ENCODE measurements at regions not wholly inside any gene's neighbourhood (a gene's known extent, or its start where the extent isn't known, plus 50 kb on each side); places are given as distances from the start of the nearest gene placed in this dataset.

- no peak for TF ChIP-seq TAF1 (IDR thresholded peaks at IDR 0.05; ENCODE audit: borderline replicate concordance, low read depth, low read length)
- TF ChIP-seq CHD2 (IDR thresholded peaks at IDR 0.05; ENCODE audit: low read length, partially characterized antibody) = no peak
- TF ChIP-seq, protein P1, sequence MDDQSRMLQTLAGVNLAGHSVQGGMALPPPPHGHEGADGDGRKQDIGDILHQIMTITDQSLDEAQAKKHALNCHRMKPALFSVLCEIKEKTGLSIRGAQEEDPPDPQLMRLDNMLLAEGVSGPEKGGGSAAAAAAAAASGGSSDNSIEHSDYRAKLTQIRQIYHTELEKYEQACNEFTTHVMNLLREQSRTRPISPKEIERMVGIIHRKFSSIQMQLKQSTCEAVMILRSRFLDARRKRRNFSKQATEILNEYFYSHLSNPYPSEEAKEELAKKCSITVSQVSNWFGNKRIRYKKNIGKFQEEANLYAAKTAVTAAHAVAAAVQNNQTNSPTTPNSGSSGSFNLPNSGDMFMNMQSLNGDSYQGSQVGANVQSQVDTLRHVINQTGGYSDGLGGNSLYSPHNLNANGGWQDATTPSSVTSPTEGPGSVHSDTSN (IDR thresholded peaks at IDR 0.05) = no peak
- TF ChIP-seq MEF2A (IDR thresholded peaks at IDR 0.05; ENCODE audit: borderline replicate concordance, low read depth) = no peak
- TF ChIP-seq TEAD4 (IDR thresholded peaks at IDR 0.05; ENCODE audit: borderline replicate concordance, insufficient read depth) = no peak
- TF ChIP-seq USF2 (IDR thresholded peaks at IDR 0.05; ENCODE audit: borderline replicate concordance, low read depth, low read length) = no peak
- TF ChIP-seq NFIC (IDR thresholded peaks at IDR 0.05; ENCODE audit: borderline replicate concordance) = no peak
- no peak for TF ChIP-seq EP300 (IDR thresholded peaks at IDR 0.05; ENCODE audit: borderline replicate concordance in 1 of 2, low read depth in 1 of 2, low read length in 1 of 2)
- TF ChIP-seq, protein P2, sequence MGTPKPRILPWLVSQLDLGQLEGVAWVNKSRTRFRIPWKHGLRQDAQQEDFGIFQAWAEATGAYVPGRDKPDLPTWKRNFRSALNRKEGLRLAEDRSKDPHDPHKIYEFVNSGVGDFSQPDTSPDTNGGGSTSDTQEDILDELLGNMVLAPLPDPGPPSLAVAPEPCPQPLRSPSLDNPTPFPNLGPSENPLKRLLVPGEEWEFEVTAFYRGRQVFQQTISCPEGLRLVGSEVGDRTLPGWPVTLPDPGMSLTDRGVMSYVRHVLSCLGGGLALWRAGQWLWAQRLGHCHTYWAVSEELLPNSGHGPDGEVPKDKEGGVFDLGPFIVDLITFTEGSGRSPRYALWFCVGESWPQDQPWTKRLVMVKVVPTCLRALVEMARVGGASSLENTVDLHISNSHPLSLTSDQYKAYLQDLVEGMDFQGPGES (IDR thresholded peaks at IDR 0.05; ENCODE audit: low read depth, low read length) = no peak
- TF ChIP-seq, protein P3, sequence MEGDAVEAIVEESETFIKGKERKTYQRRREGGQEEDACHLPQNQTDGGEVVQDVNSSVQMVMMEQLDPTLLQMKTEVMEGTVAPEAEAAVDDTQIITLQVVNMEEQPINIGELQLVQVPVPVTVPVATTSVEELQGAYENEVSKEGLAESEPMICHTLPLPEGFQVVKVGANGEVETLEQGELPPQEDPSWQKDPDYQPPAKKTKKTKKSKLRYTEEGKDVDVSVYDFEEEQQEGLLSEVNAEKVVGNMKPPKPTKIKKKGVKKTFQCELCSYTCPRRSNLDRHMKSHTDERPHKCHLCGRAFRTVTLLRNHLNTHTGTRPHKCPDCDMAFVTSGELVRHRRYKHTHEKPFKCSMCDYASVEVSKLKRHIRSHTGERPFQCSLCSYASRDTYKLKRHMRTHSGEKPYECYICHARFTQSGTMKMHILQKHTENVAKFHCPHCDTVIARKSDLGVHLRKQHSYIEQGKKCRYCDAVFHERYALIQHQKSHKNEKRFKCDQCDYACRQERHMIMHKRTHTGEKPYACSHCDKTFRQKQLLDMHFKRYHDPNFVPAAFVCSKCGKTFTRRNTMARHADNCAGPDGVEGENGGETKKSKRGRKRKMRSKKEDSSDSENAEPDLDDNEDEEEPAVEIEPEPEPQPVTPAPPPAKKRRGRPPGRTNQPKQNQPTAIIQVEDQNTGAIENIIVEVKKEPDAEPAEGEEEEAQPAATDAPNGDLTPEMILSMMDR (IDR thresholded peaks at IDR 0.05) = no peak
- TF ChIP-seq TCF12 (IDR thresholded peaks at IDR 0.05) = no peak
- TF ChIP-seq MXI1 (IDR thresholded peaks at IDR 0.05; ENCODE audit: low read depth, low read length) = no peak
- 92% methylated on average over 10 of the region's 10 CpGs for WGBS (ENCODE audit: low lambda C conversion rate)
- H3K9ac ChIP-seq = no peak overlapping the region
- no peaks in the 10 kb centered on the region for H3K9me2 ChIP-seq
- H3K79me2 ChIP-seq (ENCODE audit: insufficient read depth) = no peaks in the 10 kb centered on the region
- no peak overlapping the region for H3K4me2 ChIP-seq
- H3K27ac ChIP-seq (ENCODE audit: low read depth in 2 of 2, low read length in 1 of 2) = no peak overlapping the region
- H3K27me3 ChIP-seq (ENCODE audit: insufficient read depth) = no peaks in the 10 kb centered on the region; the same call in 1 of the 2 replicates
- CTCF ChIA-PET = interaction anchor here (0.6 to 1.9 kb wide), 2 partner anchors 10 to 128 kb away, joined by 3 to 6 read pairs; no protein-coding TSS in a partner anchor
- no peak overlapping the region for H2AFZ ChIP-seq (ENCODE audit: low read depth)
- peaks cover 7 to 18% of the 10 kb centered on the region in 2 experiments; a peak in 2 of 4 replicates for H3K4me1 ChIP-seq (ENCODE audit: control insufficient read depth in 1 of 2, insufficient read depth in 2 of 2, low read depth in 1 of 2, low read length in 1 of 2)
- H3K9me3 ChIP-seq = no peaks in the 10 kb centered on the region
- H4K20me1 ChIP-seq (ENCODE audit: insufficient read depth) = no peaks in the 10 kb centered on the region
- no peaks in the 10 kb centered on the region for H3K36me3 ChIP-seq (replicated peaks in 1 of 2; ENCODE audit: control insufficient read depth in 1 of 2, insufficient read depth in 2 of 2, low read length in 1 of 2)
- H3F3A ChIP-seq (replicated peaks; ENCODE audit: insufficient read depth) = no peaks in the 10 kb centered on the region
- POLR2A ChIA-PET = no interaction called here
- no peak overlapping the region for H3K4me3 ChIP-seq (ENCODE audit: low read depth in 2 of 2, low read length in 1 of 2)
- DNase-seq = no peak
Observed at GRCh38 chr2:216920937-216921456, 61.1 kb upstream of the TNP1 start.
